ENCODE measurements at regions not wholly inside any gene's neighbourhood (a gene's known extent, or its start where the extent isn't known, plus 50 kb on each side); places are given as distances from the start of the nearest gene placed in this dataset.
A peak's percentile ranks its signal among the peaks of the same experiment; 100 is the strongest.

GRCh38 chr13:94968757-94969086 is 256.4 kb upstream of the SOX21 start:
- Mint-ChIP-seq H3K4me3 (no peak overlapping the region), H3K9me3 (no peaks in the 10 kb centered on the region), H3K36me3 (no peaks in the 10 kb centered on the region), H3K4me1 (no peaks in the 10 kb centered on the region), H3K27ac (no peak overlapping the region)
- DNase-seq (ENCODE audit: low spot score in 2 of 2) (no peak), ATAC-seq (no peak)

GRCh38 chr13:94968040-94968756 is 255.9 kb upstream of the SOX21 start:
- Mint-ChIP-seq H3K4me1 (no peaks in the 10 kb centered on the region), H3K27ac (no peak overlapping the region), H3K4me3 (no peak overlapping the region), H3K36me3 (no peaks in the 10 kb centered on the region), H3K9me3 (no peaks in the 10 kb centered on the region)
- ATAC-seq = peak; percentile 42
- no peak for DNase-seq (ENCODE audit: low spot score in 2 of 2)

DNA sequence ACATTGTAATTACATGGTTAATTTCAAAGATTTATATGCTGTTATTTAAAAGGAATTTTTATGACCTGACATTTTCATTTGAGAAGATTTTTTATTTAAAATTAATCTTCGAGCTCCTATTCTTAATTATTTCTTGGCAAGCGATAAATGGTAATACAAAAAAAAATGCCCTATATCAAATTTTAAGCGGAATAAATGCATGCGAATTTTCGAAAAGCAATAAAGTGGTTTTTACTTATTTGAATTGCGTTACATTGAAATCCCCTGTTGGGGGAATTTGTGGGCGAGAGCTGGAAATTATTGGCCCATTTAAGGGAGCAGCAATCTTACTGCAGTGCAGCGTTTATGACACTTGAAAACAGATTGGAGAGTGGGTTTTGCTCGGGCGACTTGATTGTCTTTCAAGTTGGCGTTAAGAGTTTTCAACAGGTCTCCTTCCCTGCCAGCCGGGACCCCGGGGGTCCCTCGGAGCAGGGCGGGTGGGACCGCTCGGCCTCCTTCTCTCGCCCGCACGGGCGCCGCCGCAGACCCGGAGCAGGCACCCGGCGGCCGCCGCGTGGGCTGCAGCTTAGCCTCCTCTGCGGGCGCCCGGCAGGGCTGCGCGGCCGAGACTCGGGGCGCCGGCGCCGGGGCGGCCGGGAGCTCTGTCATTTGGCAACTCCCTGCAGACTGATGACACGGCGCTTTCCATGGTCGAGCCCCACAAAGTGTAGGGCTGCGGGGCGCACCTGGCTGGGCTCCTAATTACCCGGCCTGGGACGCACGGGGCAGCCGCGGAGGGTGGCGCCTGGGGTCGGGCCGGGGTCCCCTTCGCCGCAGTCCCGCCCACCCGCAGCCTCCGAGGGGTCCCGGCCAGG is 255.1 kb upstream of the SOX21 start:
- ATAC-seq (peak; percentile 76), DNase-seq (ENCODE audit: low spot score in 2 of 2) (peak in 1 of 2 donors; percentile 49)
- Mint-ChIP-seq H3K9me3 (no peaks in the 10 kb centered on the region), H3K4me3 (no peak overlapping the region), H3K36me3 (no peaks in the 10 kb centered on the region), H3K4me1 (no peaks in the 10 kb centered on the region), H3K27ac (no peak overlapping the region)

GRCh38 chr13:94966422-94966955 is 254.1 kb upstream of the SOX21 start:
- ATAC-seq (no peak), DNase-seq (ENCODE audit: low spot score in 2 of 2) (no peak)
- H3K27ac Mint-ChIP-seq = no peak overlapping the region
- H3K9me3 Mint-ChIP-seq = no peaks in the 10 kb centered on the region
- no peak overlapping the region for H3K4me3 Mint-ChIP-seq
- H3K4me1 Mint-ChIP-seq = no peaks in the 10 kb centered on the region
- H3K36me3 Mint-ChIP-seq = no peaks in the 10 kb centered on the region

DNA sequence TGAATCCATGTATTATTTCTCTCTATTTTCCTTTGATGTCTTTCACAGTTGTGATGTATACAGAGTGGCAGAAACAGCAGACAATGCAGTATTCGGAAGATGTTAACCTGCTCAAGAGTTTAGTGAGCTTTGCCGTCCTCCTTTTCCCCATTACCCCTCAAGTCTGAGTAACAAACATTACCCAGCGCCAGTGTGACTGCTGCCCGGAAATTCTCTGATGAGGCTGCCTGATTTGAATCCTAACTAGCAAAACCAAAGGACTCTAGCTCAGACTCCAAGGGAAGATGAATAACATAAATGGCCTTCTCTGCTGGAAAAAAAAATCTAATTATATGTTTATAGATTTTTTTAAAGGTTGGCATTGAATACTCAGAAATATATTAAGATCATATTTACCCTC is 247.3 kb upstream of the SOX21 start:
- DNase-seq (ENCODE audit: low spot score in 2 of 2) = no peak

GRCh38 chr13:94956417-94957110 is 244.2 kb upstream of the SOX21 start:
- no peaks in the 10 kb centered on the region for H3K4me1 Mint-ChIP-seq
- H3K4me3 Mint-ChIP-seq = no peak overlapping the region
- DNase-seq (ENCODE audit: low spot score in 2 of 2) (no peak), ATAC-seq (no peak)
- H3K27ac Mint-ChIP-seq = no peak overlapping the region
- H3K36me3 Mint-ChIP-seq = no peaks in the 10 kb centered on the region
- peaks cover 2% of the 10 kb centered on the region for H3K9me3 Mint-ChIP-seq

More for the DNA sequence above, 247.3 kb upstream of the SOX21 start:
- Mint-ChIP-seq H3K4me3 (no peak overlapping the region), H3K27ac (no peak overlapping the region), H3K36me3 (no peaks in the 10 kb centered on the region), H3K9me3 (no peaks in the 10 kb centered on the region), H3K4me1 (no peaks in the 10 kb centered on the region)
- no peak for ATAC-seq

DNA sequence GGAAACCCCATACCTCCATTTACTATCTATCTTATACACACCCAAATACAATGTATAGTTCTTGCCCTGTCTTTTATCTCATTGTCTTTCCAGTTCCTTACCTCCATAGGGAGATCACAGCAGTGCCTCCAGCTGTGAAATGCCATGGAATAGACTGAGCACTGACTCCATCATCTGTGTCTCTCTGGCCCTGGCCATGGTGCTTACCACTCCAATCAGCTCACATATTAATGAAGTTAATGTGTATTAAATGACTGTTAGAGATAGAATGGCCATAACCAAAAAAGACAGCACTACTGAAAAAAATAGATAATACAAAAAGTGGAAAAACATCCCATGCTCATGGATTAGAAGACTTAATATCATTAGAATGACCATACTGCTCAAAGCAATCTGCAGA is 240.4 kb upstream of the SOX21 start:
- Mint-ChIP-seq H3K27ac (no peak overlapping the region), H3K4me3 (no peak overlapping the region), H3K4me1 (no peaks in the 10 kb centered on the region), H3K9me3 (peaks cover 2% of the 10 kb centered on the region), H3K36me3 (no peaks in the 10 kb centered on the region)
- DNase-seq (ENCODE audit: low spot score in 2 of 2) (no peak), ATAC-seq (no peak)

DNA sequence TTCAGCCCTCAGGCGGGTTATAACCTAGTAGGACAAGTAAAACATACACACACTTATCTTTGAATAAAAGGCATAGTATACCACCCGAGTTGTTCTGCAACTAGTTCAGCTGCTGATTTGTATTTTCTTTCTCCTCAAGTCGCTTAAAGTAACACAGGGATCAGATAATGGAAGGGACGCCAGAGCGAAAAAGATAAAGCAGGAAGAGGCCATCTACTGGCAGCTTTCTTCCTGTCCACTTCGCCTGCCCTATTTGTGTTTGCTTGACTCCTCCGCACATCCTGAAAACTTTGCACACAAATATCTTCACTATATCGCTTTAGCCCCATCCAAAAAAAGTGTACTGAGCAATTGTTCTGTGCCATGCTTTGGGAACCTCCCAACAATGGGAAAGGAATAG is 238.0 kb upstream of the SOX21 start:
- no peak overlapping the region for H3K27ac Mint-ChIP-seq
- H3K4me1 Mint-ChIP-seq = no peaks in the 10 kb centered on the region
- no peak overlapping the region for H3K4me3 Mint-ChIP-seq
- no peak for ATAC-seq
- DNase-seq (ENCODE audit: low spot score in 2 of 2) = no peak
- peaks cover 2% of the 10 kb centered on the region for H3K9me3 Mint-ChIP-seq
- H3K36me3 Mint-ChIP-seq = no peaks in the 10 kb centered on the region

- DNase-seq (ENCODE audit: low spot score in 2 of 2) (no peak), ATAC-seq (no peak)
- Mint-ChIP-seq H3K4me1 (no peaks in the 10 kb centered on the region), H3K27ac (no peak overlapping the region), H3K36me3 (no peaks in the 10 kb centered on the region), H3K4me3 (no peak overlapping the region), H3K9me3 (peaks cover 2% of the 10 kb centered on the region)
These were observed 235.6 kb upstream of the SOX21 start for GRCh38 chr13:94947965-94948371.

GRCh38 chr13:94947392-94947791 is 235.0 kb upstream of the SOX21 start:
- H3K4me1 Mint-ChIP-seq = no peaks in the 10 kb centered on the region
- no peak for ATAC-seq

DNA sequence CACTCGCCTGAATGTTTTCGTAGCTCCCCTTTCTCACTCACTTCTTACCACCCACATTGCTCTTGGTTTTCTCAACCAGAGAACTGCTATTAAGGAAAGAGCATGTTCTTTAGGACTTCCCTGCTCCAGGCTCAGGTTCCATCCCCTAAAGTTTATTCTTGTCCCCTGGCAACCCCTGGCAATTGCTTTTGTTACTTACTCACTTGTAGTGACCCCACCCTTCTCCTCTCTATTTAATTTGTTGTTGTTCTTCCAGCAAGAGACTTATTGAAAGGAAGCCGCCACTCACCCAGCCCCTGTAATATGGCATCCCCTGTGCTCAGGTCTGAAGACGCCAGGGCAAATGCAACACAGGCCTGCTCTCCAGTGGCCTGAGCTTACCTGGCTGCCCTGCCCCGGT is 233.7 kb upstream of the SOX21 start:
- H3K27ac Mint-ChIP-seq = no peak overlapping the region
- DNase-seq (ENCODE audit: low spot score in 2 of 2) = no peak
- no peaks in the 10 kb centered on the region for H3K9me3 Mint-ChIP-seq
- H3K4me1 Mint-ChIP-seq = no peaks in the 10 kb centered on the region
- H3K4me3 Mint-ChIP-seq = no peak overlapping the region
- H3K36me3 Mint-ChIP-seq = no peaks in the 10 kb centered on the region
- ATAC-seq = no peak

More at GRCh38 chr13:94947392-94947791, 235.0 kb upstream of the SOX21 start:
- Mint-ChIP-seq H3K9me3 (no peaks in the 10 kb centered on the region), H3K36me3 (no peaks in the 10 kb centered on the region), H3K27ac (no peak overlapping the region), H3K4me3 (no peak overlapping the region)
- DNase-seq (ENCODE audit: low spot score in 2 of 2) = no peak

- DNase-seq (ENCODE audit: low spot score in 2 of 2) (no peak), ATAC-seq (no peak)
- Mint-ChIP-seq H3K4me1 (no peaks in the 10 kb centered on the region), H3K36me3 (no peaks in the 10 kb centered on the region), H3K4me3 (no peak overlapping the region), H3K9me3 (peaks cover 3% of the 10 kb centered on the region), H3K27ac (no peak overlapping the region)
These were observed 225.8 kb upstream of the SOX21 start for GRCh38 chr13:94938124-94938523.

- DNase-seq (ENCODE audit: low spot score in 2 of 2) (no peak), ATAC-seq (no peak)
- H3K4me1 Mint-ChIP-seq = no peaks in the 10 kb centered on the region
- H3K9me3 Mint-ChIP-seq = peaks cover 3% of the 10 kb centered on the region
- H3K36me3 Mint-ChIP-seq = no peaks in the 10 kb centered on the region
- no peak overlapping the region for H3K27ac Mint-ChIP-seq
- no peak overlapping the region for H3K4me3 Mint-ChIP-seq
These were observed 224.3 kb upstream of the SOX21 start for GRCh38 chr13:94936633-94937032.

DNA sequence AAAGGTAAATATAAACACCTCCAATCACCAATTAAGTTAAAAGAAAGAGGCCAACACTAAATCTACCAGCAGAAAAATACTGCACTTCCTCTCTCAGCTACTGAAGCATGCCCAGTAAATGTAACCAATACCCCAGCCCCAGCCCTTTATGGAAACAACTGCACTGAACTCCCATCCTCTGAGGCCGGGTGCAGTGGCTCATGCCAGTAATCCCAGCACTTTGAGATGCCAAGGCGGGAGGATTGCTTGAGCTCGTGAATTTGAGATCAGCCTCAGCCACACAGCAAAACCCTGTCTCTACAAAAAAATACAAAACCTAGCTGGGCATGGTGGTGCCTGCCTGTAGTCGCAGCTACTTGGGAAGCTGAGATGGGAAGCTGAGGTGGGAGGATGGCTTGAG is 221.6 kb upstream of the SOX21 start:
- H3K9me3 Mint-ChIP-seq = no peaks in the 10 kb centered on the region
- H3K4me3 Mint-ChIP-seq = no peak overlapping the region
- no peaks in the 10 kb centered on the region for H3K4me1 Mint-ChIP-seq

GRCh38 chr13:94933230-94933751 is 220.9 kb upstream of the SOX21 start:
- no peak for ATAC-seq
- Mint-ChIP-seq H3K9me3 (no peaks in the 10 kb centered on the region), H3K4me1 (no peaks in the 10 kb centered on the region), H3K27ac (no peak overlapping the region), H3K36me3 (no peaks in the 10 kb centered on the region), H3K4me3 (no peak overlapping the region)
- DNase-seq (ENCODE audit: low spot score in 2 of 2) = no peak

More for the DNA sequence above, 221.6 kb upstream of the SOX21 start:
- H3K27ac Mint-ChIP-seq = no peak overlapping the region
- ATAC-seq = no peak
- DNase-seq (ENCODE audit: low spot score in 2 of 2) = no peak
- no peaks in the 10 kb centered on the region for H3K36me3 Mint-ChIP-seq

All from stimulated activated effector memory CD8-positive, alpha-beta T cell treated with anti-CD3 and anti-CD28 coated beads, Interleukin-12 subunit alpha, Interleukin-12 subunit beta, amount 100 ng/mL, for 72 hours (primary cell).